Tibial nerve (tissue), 4 donors: ENCODE measurements at regions not wholly inside any gene's neighbourhood (a gene's known extent, or its start where the extent isn't known, plus 50 kb on each side); places are given as distances from the start of the nearest gene placed in this dataset.
"Not testable (repeated sequence)": the region's sequence is repeated elsewhere in the genome, so short reads cannot be mapped to it uniquely, and the experiment has no call there.

Source experiments
- CTCF ChIP-seq, 5 experiments: fragments of 200-600 bp in 3 of 5; fragments of 450-650 bp in 2 of 5; sonication (generic) in 3 of 5; IDR thresholded peaks; one replicate each; pipeline ENCODE4 v1.5.1; 2016 to 2019; ENCODE audit warnings: antibody characterized with exemption in 5 of 5, mild to moderate bottlenecking in 3 of 5, moderate library complexity in 2 of 5
- EP300 ChIP-seq, 2 donors: sonication (generic); formaldehyde crosslinking; IDR thresholded peaks; one replicate each; pipeline ENCODE4 v1.6.1; 2017; ENCODE audit warnings: antibody characterized with exemption in 2 of 2, mild to moderate bottlenecking in 1 of 2

- not testable (repeated sequence) for TF ChIP-seq EP300, CTCF (IDR thresholded peaks at IDR 0.05)
Observed at GRCh38 chr16:5154006-5154405, 56.4 kb upstream of the EEF2KMT start.
